AG04450 (cell line): ENCODE measurements at regions not wholly inside any gene's neighbourhood (a gene's known extent, or its start where the extent isn't known, plus 50 kb on each side); places are given as distances from the start of the nearest gene placed in this dataset.

ENCODE experiments used
- CTCF ChIA-PET: fragments of 300-600, 350-600 bp; formaldehyde crosslinking; extraction: SDS; loops from one replicate; lab custom pipeline; 2022; ENCODE audit warnings: antibody characterized with exemption, inconsistent platforms; lab: Charles Lee
- POLR2A ChIA-PET: fragments of 350-600 bp; formaldehyde crosslinking; extraction: SDS; loops from one replicate; lab custom pipeline; 2021; ENCODE audit warnings: antibody characterized with exemption, inconsistent platforms; lab: Yijun Ruan, JAX
- DNase-seq: peaks from one replicate; pipeline ENCODE4 v3.0.0-alpha.2; 2011; ENCODE audit warnings: low read depth, low spot score
- H3K27ac ChIP-seq: one replicate; pipeline ENCODE4 v1.5.1; 2012; ENCODE audit warnings: low read depth, low read length, control low read depth
- H3K27me3 ChIP-seq: one replicate; pipeline ENCODE4 v1.6.0; 2012; ENCODE audit warnings: low read length; ENCODE audit not compliant: control insufficient read depth, insufficient read depth
- H3K4me3 ChIP-seq: 2 replicates; pipeline ENCODE4 v1.5.1; 2011; ENCODE audit warnings: mild to moderate bottlenecking, low read depth, low read length, control low read depth
- H3K9me3 ChIP-seq: 2 replicates; pipeline ENCODE4 v1.5.1; 2012; ENCODE audit warnings: low read length; ENCODE audit not compliant: control insufficient read depth, insufficient read depth
- TF ChIP-seq, protein P1 (sequence below): IDR thresholded peaks from 2 replicates; pipeline ENCODE4 v1.5.1; 2011; ENCODE audit warnings: low read depth, low read length, control low read depth, inconsistent platforms

DNA sequence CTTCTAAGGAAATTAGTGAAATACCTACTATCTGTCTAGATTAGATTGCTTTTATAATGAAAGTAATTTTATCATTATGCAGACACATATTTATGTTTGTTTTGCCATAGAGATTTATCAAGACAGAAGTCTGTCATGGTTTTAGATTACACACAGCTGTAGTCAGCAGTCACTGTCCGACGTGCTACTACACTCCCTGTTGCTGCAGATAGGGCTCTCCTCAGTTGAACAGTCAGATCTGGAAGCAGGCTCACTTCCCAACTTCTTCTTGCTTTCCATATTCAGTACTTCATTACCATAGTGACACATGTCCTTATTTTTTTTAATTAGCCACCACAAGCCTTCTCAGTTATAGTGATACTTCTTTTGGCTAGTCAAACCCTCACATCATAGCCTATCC is 329.9 kb upstream of the ITGA1 start:
- Histone ChIP-seq H3K27ac (no peak overlapping the region), H3K27me3 (no peaks in the 10 kb centered on the region), H3K4me3 (no peak overlapping the region), H3K9me3 (no peaks in the 10 kb centered on the region)
- CTCF ChIA-PET: no interaction called here
- no peak for DNase-seq
- TF ChIP-seq, protein P1, sequence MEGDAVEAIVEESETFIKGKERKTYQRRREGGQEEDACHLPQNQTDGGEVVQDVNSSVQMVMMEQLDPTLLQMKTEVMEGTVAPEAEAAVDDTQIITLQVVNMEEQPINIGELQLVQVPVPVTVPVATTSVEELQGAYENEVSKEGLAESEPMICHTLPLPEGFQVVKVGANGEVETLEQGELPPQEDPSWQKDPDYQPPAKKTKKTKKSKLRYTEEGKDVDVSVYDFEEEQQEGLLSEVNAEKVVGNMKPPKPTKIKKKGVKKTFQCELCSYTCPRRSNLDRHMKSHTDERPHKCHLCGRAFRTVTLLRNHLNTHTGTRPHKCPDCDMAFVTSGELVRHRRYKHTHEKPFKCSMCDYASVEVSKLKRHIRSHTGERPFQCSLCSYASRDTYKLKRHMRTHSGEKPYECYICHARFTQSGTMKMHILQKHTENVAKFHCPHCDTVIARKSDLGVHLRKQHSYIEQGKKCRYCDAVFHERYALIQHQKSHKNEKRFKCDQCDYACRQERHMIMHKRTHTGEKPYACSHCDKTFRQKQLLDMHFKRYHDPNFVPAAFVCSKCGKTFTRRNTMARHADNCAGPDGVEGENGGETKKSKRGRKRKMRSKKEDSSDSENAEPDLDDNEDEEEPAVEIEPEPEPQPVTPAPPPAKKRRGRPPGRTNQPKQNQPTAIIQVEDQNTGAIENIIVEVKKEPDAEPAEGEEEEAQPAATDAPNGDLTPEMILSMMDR: no peak
- POLR2A ChIA-PET: no interaction called here

DNA sequence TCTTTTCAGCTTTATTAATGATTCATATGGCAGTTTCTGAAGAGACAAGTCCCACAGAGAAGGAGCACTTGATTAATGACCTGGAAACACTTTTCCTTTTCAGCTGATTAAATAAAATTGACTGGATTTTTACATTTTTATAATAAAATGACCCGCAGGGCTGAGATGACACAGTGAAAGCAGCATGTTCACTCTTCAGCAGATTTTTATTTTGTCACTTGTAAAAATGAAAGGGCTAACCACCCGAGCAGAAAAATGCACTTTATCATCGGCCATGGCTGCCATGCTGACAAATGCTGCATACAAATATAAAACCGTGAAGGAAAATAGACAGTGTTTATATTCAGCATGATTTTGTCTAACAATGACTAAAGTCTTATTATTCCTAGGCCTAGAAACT is 321.6 kb upstream of the ITGA1 start:
- H3K4me3 ChIP-seq: no peak overlapping the region
- POLR2A ChIA-PET: no interaction called here

DNA sequence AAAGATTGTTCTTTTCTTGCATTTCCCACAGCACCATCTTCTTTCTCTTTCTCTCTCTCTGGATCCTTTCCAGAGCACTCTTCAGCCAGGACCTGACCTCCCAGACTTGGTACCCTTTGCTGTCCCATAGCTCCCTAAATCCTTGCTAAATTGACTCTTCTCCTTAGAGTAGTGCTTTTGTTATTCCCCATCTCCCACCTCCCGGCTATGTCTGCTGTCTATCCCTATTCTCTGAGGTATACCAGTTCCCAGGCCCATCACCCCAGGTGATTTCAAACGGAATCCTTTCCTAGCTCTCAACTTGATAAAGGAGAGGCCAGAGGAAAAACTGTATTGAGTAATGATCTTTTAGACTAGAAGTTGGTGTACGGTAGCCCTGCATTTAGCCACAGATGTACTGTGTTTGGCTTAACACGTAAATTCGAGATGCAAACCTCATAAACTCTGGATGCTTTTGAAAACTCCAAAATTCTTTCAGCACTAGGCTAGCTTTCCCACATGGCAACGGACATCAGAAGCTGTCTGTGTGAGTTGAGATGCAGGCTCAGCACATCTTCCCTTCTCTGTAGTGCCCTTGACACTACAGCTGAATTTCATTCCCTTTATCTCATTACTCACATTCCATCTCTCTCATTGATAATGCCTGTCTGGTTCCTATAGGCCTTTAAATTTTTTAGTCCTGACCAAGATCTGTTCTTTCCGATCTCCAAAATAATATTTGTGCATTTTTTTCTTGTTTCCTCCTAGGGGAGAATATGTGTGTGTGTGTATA is 320.8 kb upstream of the ITGA1 start:
- ChIA-PET CTCF (no interaction called here), POLR2A (no interaction called here)
- Histone ChIP-seq H3K9me3 (no peaks in the 10 kb centered on the region), H3K27ac (no peak overlapping the region), H3K4me3 (no peak overlapping the region), H3K27me3 (no peaks in the 10 kb centered on the region)
- DNase-seq: no peak
- TF ChIP-seq, protein P1: no peak

More for the DNA sequence above, 321.6 kb upstream of the ITGA1 start:
- H3K9me3 ChIP-seq: no peaks in the 10 kb centered on the region
- no peak for DNase-seq
- H3K27me3 ChIP-seq: no peaks in the 10 kb centered on the region
- TF ChIP-seq, protein P1: no peak
- H3K27ac ChIP-seq: no peak overlapping the region
- CTCF ChIA-PET: no interaction called here

DNA sequence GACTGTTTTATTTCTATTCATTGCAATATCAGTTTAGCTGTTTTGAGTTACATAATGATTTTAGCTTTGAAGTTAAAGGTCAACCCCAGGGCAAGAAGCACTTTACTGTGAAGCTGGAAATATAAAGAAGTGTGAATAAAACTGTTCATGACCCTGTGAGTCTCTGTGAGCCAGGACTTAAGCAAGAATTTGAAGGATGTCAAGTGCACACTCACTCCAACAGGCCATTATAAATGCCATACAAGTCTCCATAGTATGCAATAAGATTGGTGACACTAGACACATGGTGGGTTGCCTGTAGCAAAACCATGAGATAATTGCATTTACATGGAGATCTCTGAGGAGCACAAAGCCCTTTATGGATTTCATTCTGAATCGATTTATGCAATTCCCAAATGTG is 318.7 kb upstream of the ITGA1 start:
- DNase-seq: no peak
- ChIA-PET CTCF (no interaction called here), POLR2A (no interaction called here)
- Histone ChIP-seq H3K27me3 (no peaks in the 10 kb centered on the region), H3K4me3 (no peak overlapping the region), H3K27ac (no peak overlapping the region), H3K9me3 (no peaks in the 10 kb centered on the region)
- TF ChIP-seq, protein P1: no peak

DNA sequence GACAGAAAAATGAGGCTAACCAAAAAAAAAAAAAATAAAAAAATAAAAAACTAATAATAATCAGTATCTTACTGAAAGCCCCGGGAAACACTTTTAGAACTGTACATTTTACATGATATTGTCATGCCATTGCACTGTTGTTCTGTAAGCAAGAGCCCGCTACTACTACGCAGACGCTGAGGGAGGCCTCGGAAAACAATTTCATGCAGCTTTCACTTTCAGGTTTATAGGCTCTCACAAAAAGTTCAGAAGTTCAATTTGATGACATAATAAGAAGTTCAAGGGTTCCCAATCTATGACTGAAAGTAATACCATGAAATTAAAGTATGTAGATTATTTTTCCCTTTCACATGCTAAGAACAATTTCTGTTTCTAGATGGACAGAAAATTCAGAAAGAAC is 318.3 kb upstream of the ITGA1 start:
- no peak for DNase-seq
- H3K27ac ChIP-seq: no peak overlapping the region
- no peaks in the 10 kb centered on the region for H3K9me3 ChIP-seq
- no peaks in the 10 kb centered on the region for H3K27me3 ChIP-seq
- POLR2A ChIA-PET: no interaction called here
- CTCF ChIA-PET: no interaction called here
- TF ChIP-seq, protein P1: no peak
- no peak overlapping the region for H3K4me3 ChIP-seq
